GM10266 (cell line): ENCODE measurements at regions not wholly inside any gene's neighbourhood (a gene's known extent, or its start where the extent isn't known, plus 50 kb on each side); places are given as distances from the start of the nearest gene placed in this dataset.

Source experiments
- DNase-seq: peaks from one replicate; pipeline ENCODE4 v3.0.0; 2012; ENCODE audit errors: extremely low spot score
- CTCF ChIP-seq: IDR thresholded peaks from 2 replicates; pipeline ENCODE4 v1.5.1; 2012; ENCODE audit warnings: mild to moderate bottlenecking, low read depth; ENCODE audit not compliant: control insufficient read depth, insufficient read depth; ENCODE audit errors: missing control alignments

GRCh38 chr3:36257158-36257852, 123.0 kb upstream of the STAC start:
- DNase-seq: no peak
- TF ChIP-seq CTCF: no peak

- no peak for TF ChIP-seq CTCF
- no peak for DNase-seq
Measured at GRCh38 chr3:36258421-36258820, 121.9 kb upstream of the STAC start.

GRCh38 chr3:36259580-36259979, 120.7 kb upstream of the STAC start:
- DNase-seq: no peak
- no peak for TF ChIP-seq CTCF

- TF ChIP-seq CTCF: no peak
Measured at GRCh38 chr3:36269274-36269673, 111.0 kb upstream of the STAC start.

GRCh38 chr3:36282766-36283165, 97.5 kb upstream of the STAC start:
- no peak for TF ChIP-seq CTCF
- DNase-seq: no peak

More at GRCh38 chr3:36269274-36269673, 111.0 kb upstream of the STAC start:
- no peak for DNase-seq

- no peak for DNase-seq
- no peak for TF ChIP-seq CTCF
Measured at GRCh38 chr3:36295296-36295695, 85.0 kb upstream of the STAC start.

GRCh38 chr3:36297195-36297594, 83.1 kb upstream of the STAC start:
- no peak for TF ChIP-seq CTCF
- no peak for DNase-seq
